Heart left ventricle (tissue), 16 donors: ENCODE measurements at regions not wholly inside any gene's neighbourhood (a gene's known extent, or its start where the extent isn't known, plus 50 kb on each side); places are given as distances from the start of the nearest gene placed in this dataset.

Source experiments
- ATAC-seq, 4 donors: fragments of 200-7000 bp; cut with Tn5 transposase; one replicate each; pipeline ENCODE4 v1.9.1; 2020 to 2022; ENCODE audit warnings: moderate library complexity in 4 of 4, mild to moderate bottlenecking in 3 of 4, moderate number of reproducible peaks in 1 of 4
- DNase-seq, 5 donors: peaks; one replicate each; pipeline ENCODE4 v3.0.0-alpha.2; 2020
- H3K27ac ChIP-seq, 12 donors: fragments of 200-600 bp; sonication (generic) in 4 of 12; one replicate each; pipeline versions ENCODE4 v1.5.0 to v1.8.0; 2016 to 2022; ENCODE audit warnings: mild to moderate bottlenecking in 2 of 12
- H3K27me3 ChIP-seq, 9 donors: fragments of 200-600 bp; sonication (generic) in 2 of 9; one replicate each; pipeline versions ENCODE4 v1.5.1 to v1.8.0; 2016 to 2022; ENCODE audit warnings: mild to moderate bottlenecking in 3 of 9
- H3K36me3 ChIP-seq, 9 donors: fragments of 200-600 bp; sonication (generic) in 2 of 9; one replicate each; pipeline versions ENCODE4 v1.5.0 to v1.8.0; 2018 to 2022; ENCODE audit warnings: mild to moderate bottlenecking in 2 of 9
- H3K4me1 ChIP-seq, 12 donors: fragments of 200-600 bp; sonication (generic) in 4 of 12; one replicate each; pipeline versions ENCODE4 v1.5.0 to v1.8.0; 2016 to 2022; ENCODE audit warnings: mild to moderate bottlenecking in 3 of 12
- H3K4me3 ChIP-seq, 12 donors: fragments of 200-600 bp; sonication (generic) in 4 of 12; one replicate each; pipeline versions ENCODE4 v1.5.0 to v1.8.0; 2017 to 2022; ENCODE audit warnings: mild to moderate bottlenecking in 9 of 12, moderate library complexity in 4 of 12
- H3K9me3 ChIP-seq, 12 donors: fragments of 200-600 bp; sonication (generic) in 4 of 12; one replicate each; pipeline versions ENCODE4 v1.5.0 to v1.8.0; 2016 to 2022; ENCODE audit warnings: mild to moderate bottlenecking in 1 of 12
- POLR2A ChIP-seq, 2 donors: fragments of 450-650 bp; IDR thresholded peaks; one replicate each; pipeline ENCODE4 v1.6.1; 2017; ENCODE audit warnings: antibody characterized with exemption in 2 of 2, mild to moderate bottlenecking in 2 of 2, moderate library complexity in 2 of 2
- WGBS, 4 donors: extraction: QIAGEN DNeasy Blood & Tissue Kit in 2 of 4; methylation state at CpG; one replicate each; pipeline versions ENCODE4 v1.1.5 to v1.1.7; 2013 to 2018; 5-methylcytosine and 5-hydroxymethylcytosine counted together
- intact Hi-C, 10 donors: fragments of 100-400 bp; cut with DNase I; formaldehyde crosslinking; loops; one replicate each; pipeline versions ENCODE4 v1.11.1 to v1.14.2; 2022
- TF ChIP-seq, protein P1 (sequence below), 12 donors: fragments of 200-600 bp; sonication (generic) in 4 of 12; IDR thresholded peaks; one replicate each; pipeline versions ENCODE4 v1.5.0 to v1.8.0; 2018 to 2022; ENCODE audit warnings: antibody characterized with exemption in 12 of 12, mild to moderate bottlenecking in 5 of 12
- donor health status: ischemic (EF 13 %, LVEDD 7.1; RV severe dilation, severe dysfunction).
- donor health status: healthy with polysubstance abuse.
- donor health status: DM: no; HTN: yes; CAD: no.
- donor health status: DM: no; HTN: no; CAD: no.
- donor health status: ischemic (EF 25% LVEDD 6.9; RV normal size, moderate dysfunction).
- donor health status: ischemic (EF 25% LVEDD 5.7; RV mildly dilated, moderate dysfunction).
- donor health status: healthy.
- donor health status: DM: yes; HTN: yes; CAD: no.
- donor health status: ischemic (EF 35%, LVEDD 5.7; RV mildly dilated, moderate dysfunction).
- donor health status: nonischemic (EF 11% LVEDD 7.7; RV severe dilation, severe dysfunction).
- donor health status: DM: yes; HTN: yes; CAD: no.
- donor health status: PGD.
- donor health status: ischemic (EF 29% LVEDD 5.4; RV normal size, mild dysfunction).
- donor health status: nonischemic (EF 23%, LVEDD 6.1; RV moderate dilation, normal function).

DNA sequence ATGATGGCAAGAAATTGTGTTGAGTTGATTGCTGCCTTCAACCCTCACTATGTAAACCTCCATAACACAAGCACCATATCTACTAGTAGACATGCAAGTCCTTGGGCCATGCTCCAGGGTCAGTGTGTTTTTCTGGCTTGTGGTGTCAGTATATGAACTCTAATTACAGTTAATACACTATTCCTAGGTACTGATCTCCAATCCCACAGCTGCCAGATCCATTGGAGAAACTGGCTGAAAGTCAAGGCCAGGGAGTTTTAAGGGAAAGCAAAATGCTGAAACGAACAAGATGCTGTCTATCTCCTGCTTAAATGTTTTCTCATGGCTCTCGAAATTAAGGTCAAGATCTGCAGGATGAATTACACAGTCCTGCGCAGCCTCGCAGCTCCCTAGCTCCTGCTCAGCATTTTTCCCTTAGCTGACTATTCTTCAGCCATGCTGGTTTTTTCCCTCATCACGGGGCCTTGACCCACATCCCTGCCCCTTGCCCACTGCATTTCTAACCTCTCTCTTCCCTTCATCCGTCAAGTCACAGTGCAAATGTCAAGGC lies 425.0 kb upstream of the ADAMTS9 start:
- Histone ChIP-seq H3K4me3 (no peak overlapping the region), H3K27ac (peak overlapping the region in 1 of 12 donors; percentile 27), H3K9me3 (peaks cover 0 to 6% (median 0%) of the 10 kb centered on the region in 12 donors), H3K27me3 (no peaks in the 10 kb centered on the region), H3K4me1 (no peaks in the 10 kb centered on the region), H3K36me3 (no peaks in the 10 kb centered on the region)
- TF ChIP-seq, protein P1, sequence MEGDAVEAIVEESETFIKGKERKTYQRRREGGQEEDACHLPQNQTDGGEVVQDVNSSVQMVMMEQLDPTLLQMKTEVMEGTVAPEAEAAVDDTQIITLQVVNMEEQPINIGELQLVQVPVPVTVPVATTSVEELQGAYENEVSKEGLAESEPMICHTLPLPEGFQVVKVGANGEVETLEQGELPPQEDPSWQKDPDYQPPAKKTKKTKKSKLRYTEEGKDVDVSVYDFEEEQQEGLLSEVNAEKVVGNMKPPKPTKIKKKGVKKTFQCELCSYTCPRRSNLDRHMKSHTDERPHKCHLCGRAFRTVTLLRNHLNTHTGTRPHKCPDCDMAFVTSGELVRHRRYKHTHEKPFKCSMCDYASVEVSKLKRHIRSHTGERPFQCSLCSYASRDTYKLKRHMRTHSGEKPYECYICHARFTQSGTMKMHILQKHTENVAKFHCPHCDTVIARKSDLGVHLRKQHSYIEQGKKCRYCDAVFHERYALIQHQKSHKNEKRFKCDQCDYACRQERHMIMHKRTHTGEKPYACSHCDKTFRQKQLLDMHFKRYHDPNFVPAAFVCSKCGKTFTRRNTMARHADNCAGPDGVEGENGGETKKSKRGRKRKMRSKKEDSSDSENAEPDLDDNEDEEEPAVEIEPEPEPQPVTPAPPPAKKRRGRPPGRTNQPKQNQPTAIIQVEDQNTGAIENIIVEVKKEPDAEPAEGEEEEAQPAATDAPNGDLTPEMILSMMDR (IDR thresholded peaks at IDR 0.05), result no peak
- TF ChIP-seq POLR2A (IDR thresholded peaks at IDR 0.05), result no peak
- peak in 3 of 5 donors; percentile 16 to 40 (median 19) for DNase-seq
- WGBS, 4 donors, result 71 to 88% (median 78%) methylated on average over 6 of the region's 6 CpGs
- intact Hi-C loops, result no loop called here
- no peak for ATAC-seq

DNA sequence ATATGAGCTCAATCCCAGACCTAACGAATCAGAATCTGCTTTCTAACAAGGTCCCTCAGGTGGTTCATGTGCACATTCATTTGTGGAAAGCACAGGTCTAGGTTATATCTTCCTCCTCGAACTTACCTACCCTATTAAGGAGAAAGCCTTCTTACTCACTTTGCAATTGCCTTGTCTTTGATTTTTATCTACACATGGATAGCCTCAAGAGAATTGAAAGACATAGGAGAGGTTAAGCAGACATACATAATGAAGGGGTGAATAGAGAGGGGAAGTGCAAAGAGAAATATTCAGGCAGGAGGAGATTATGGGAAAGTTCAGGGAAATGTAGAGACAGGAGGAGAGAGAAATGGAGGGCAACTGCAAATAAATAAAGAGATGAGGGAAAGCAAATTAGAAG lies 422.9 kb upstream of the ADAMTS9 start:
- H3K27ac ChIP-seq, result no peak overlapping the region
- no peaks in the 10 kb centered on the region for H3K4me1 ChIP-seq
- H3K36me3 ChIP-seq, result no peaks in the 10 kb centered on the region
- intact Hi-C loops, result no loop called here
- 90 to 93% (median 92%) methylated on average over 2 of the region's 2 CpGs for WGBS, 4 donors
- no peak for TF ChIP-seq POLR2A (IDR thresholded peaks at IDR 0.05)
- TF ChIP-seq, protein P1 (IDR thresholded peaks at IDR 0.05), result no peak
- no peak for ATAC-seq
- H3K27me3 ChIP-seq, result no peaks in the 10 kb centered on the region
- DNase-seq, result no peak
- peaks cover 0 to 6% (median 0%) of the 10 kb centered on the region in 12 donors for H3K9me3 ChIP-seq
- no peak overlapping the region for H3K4me3 ChIP-seq

DNA sequence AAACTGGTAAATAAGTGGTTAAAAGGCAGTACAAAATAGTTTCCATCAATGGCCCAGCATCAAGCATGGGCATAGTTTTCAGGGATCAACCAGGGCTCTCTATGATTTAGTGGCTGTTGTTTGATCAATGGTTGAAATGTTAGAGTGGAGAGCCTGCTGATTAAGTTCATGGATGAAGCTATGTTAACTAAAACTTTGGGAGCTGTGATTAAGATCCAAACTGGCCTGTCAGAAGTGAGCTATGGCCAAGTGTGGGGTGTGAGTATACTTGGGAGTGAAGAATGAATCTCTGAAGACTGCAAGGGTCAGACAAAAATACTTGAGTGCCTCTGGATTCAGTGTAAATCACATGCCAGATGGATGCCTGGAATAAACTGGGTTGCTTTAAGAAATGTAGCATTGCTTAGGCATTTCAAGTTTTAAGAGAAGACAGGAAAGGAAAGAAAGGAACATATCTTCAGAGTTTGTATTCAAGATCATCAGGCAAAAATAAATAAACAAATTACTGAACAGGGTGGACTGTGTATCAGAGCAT lies 422.2 kb upstream of the ADAMTS9 start:
- H3K27ac ChIP-seq, result no peak overlapping the region
- no peak overlapping the region for H3K4me3 ChIP-seq
- no peak for ATAC-seq
- H3K36me3 ChIP-seq, result no peaks in the 10 kb centered on the region
- DNase-seq, result no peak
- H3K4me1 ChIP-seq, result no peaks in the 10 kb centered on the region
- intact Hi-C loops, result no loop called here
- TF ChIP-seq, protein P1 (IDR thresholded peaks at IDR 0.05), result no peak
- TF ChIP-seq POLR2A (IDR thresholded peaks at IDR 0.05), result no peak
- no peaks in the 10 kb centered on the region for H3K27me3 ChIP-seq
- H3K9me3 ChIP-seq, result peaks cover 0 to 6% (median 0%) of the 10 kb centered on the region in 12 donors

DNA sequence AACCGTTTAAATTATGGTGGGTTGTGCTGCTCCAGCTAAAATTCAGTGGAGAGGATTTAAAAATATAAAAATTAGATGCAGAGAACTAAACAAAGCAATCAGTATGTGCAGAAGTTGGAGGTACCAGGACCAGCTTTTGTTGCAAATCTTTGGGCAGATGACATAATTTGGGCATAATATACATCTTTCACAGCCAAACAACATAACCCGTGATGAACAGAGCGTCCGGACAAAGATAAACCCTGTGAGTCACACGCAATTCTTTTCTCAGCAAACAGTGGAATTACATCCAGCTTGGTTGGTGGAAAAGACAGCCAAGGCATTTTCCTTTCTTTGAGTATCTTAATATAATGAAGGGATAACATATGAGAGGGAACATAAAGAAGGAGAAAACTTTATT lies 419.4 kb upstream of the ADAMTS9 start:
- no peak for DNase-seq
- TF ChIP-seq, protein P1 (IDR thresholded peaks at IDR 0.05), result no peak
- no peak for TF ChIP-seq POLR2A (IDR thresholded peaks at IDR 0.05)
- Histone ChIP-seq H3K4me1 (no peaks in the 10 kb centered on the region), H3K9me3 (peaks cover 0 to 6% (median 0%) of the 10 kb centered on the region in 12 donors), H3K4me3 (no peak overlapping the region), H3K27ac (no peak overlapping the region), H3K36me3 (no peaks in the 10 kb centered on the region), H3K27me3 (no peaks in the 10 kb centered on the region)
- intact Hi-C loops, result no loop called here
- 40 to 67% (median 49%) methylated on average over 5 of the region's 5 CpGs for WGBS, 4 donors
- ATAC-seq, result peak in 1 of 4 donors; percentile 49
